Fibroblast of skin of back (primary cell): ENCODE measurements at regions not wholly inside any gene's neighbourhood (a gene's known extent, or its start where the extent isn't known, plus 50 kb on each side); places are given as distances from the start of the nearest gene placed in this dataset.

Experiments
- DNase-seq: peaks from one replicate; pipeline ENCODE4 v3.0.0-alpha.2; 2013

- no peak for DNase-seq
Measured at GRCh38 chr5:35477911-35478310, 139.8 kb upstream of the SPEF2 start.

GRCh38 chr5:35477321-35477720 is 140.3 kb upstream of the SPEF2 start:
- no peak for DNase-seq

- no peak for DNase-seq
Measured at GRCh38 chr5:35476797-35477196, 140.9 kb upstream of the SPEF2 start.

GRCh38 chr5:35476036-35476435 is 141.6 kb upstream of the SPEF2 start:
- DNase-seq: no peak

- no peak for DNase-seq
Measured at GRCh38 chr5:35473589-35473988, 144.1 kb upstream of the SPEF2 start.

GRCh38 chr5:35470866-35471265 is 146.8 kb upstream of the SPEF2 start:
- DNase-seq: peak; percentile 66

- DNase-seq: no peak
Measured at GRCh38 chr5:35468811-35469210, 148.9 kb upstream of the SPEF2 start.

GRCh38 chr5:35466746-35467145 is 150.9 kb upstream of the SPEF2 start:
- no peak for DNase-seq

GRCh38 chr5:35464757-35465156 is 152.9 kb upstream of the SPEF2 start:
- no peak for DNase-seq

- DNase-seq: peak; percentile 45
Measured at GRCh38 chr5:35461530-35461929, 156.1 kb upstream of the SPEF2 start.

- no peak for DNase-seq
Measured at GRCh38 chr5:35458824-35459207, 158.8 kb upstream of the SPEF2 start.

- DNase-seq: no peak
Measured at GRCh38 chr5:35457912-35458823, 159.5 kb upstream of the SPEF2 start.

- no peak for DNase-seq
Measured at GRCh38 chr5:35456506-35456905, 161.2 kb upstream of the SPEF2 start.

GRCh38 chr5:35454011-35454525 is 163.6 kb upstream of the SPEF2 start:
- no peak for DNase-seq

GRCh38 chr5:35443803-35444595 is 173.7 kb upstream of the SPEF2 start:
- no peak for DNase-seq

GRCh38 chr5:35442885-35443639 is 174.6 kb upstream of the SPEF2 start:
- DNase-seq: peak; percentile 43

- no peak for DNase-seq
Measured at GRCh38 chr5:35440409-35440808, 177.3 kb upstream of the SPEF2 start.

- no peak for DNase-seq
Measured at GRCh38 chr5:35438786-35439185, 178.9 kb upstream of the SPEF2 start.

GRCh38 chr5:35438288-35438687 is 179.4 kb upstream of the SPEF2 start:
- no peak for DNase-seq

- peak; percentile 42 for DNase-seq
Measured at GRCh38 chr5:35436400-35437057, 181.1 kb upstream of the SPEF2 start.

- no peak for DNase-seq
Measured at GRCh38 chr5:35430381-35431162, 187.1 kb upstream of the SPEF2 start.
